CD8-positive, alpha-beta memory T cell (primary cell): ENCODE measurements at regions not wholly inside any gene's neighbourhood (a gene's known extent, or its start where the extent isn't known, plus 50 kb on each side); places are given as distances from the start of the nearest gene placed in this dataset.

Experiments
- CTCF ChIA-PET: fragments of 350-600 bp; sonication (Branson Sonifier 250); formaldehyde crosslinking; loops from one replicate; lab custom pipeline; 2021; ENCODE audit warnings: antibody characterized with exemption; lab: Charles Lee
- POLR2A ChIA-PET: fragments of 350-600 bp; sonication (Branson Sonifier 250); formaldehyde crosslinking; loops from one replicate; lab custom pipeline; 2021; ENCODE audit warnings: antibody characterized with exemption; lab: Charles Lee
- DNase-seq, 5 donors: peaks; one replicate each; pipeline versions ENCODE4 v3.0.0 to v3.0.0-alpha.2; 2020 to 2022; ENCODE audit warnings: mixed read lengths in 1 of 5
- H3K27ac ChIP-seq: one replicate; pipeline ENCODE4 v1.7.0; 2013; ENCODE audit warnings: low read depth, mild to moderate bottlenecking, low read length, moderate library complexity
- H3K27me3 ChIP-seq: 2 replicates; pipeline ENCODE4 v1.7.0; 2013; ENCODE audit warnings: low read length, mild to moderate bottlenecking; ENCODE audit not compliant: insufficient read depth, poor library complexity, severe bottlenecking
- H3K36me3 ChIP-seq: 2 replicates; pipeline ENCODE4 v1.7.0; 2013; ENCODE audit warnings: mild to moderate bottlenecking, low read length, moderate library complexity; ENCODE audit not compliant: insufficient read depth
- H3K4me1 ChIP-seq: 2 replicates; pipeline ENCODE4 v1.7.0; 2013; ENCODE audit warnings: mild to moderate bottlenecking, low read length, moderate library complexity; ENCODE audit not compliant: insufficient read depth
- H3K4me3 ChIP-seq: 2 replicates; pipeline ENCODE4 v1.7.0; 2013; ENCODE audit warnings: mild to moderate bottlenecking, low read length
- H3K9me3 ChIP-seq: 2 replicates; pipeline ENCODE4 v1.7.0; 2013; ENCODE audit warnings: mild to moderate bottlenecking, low read length
- H3K27ac Mint-ChIP-seq, 8 donors: one replicate each; pipeline ENCODE4 v1.8.0; 2020 to 2021; ENCODE audit warnings: mixed read lengths in 8 of 8, mild to moderate bottlenecking in 6 of 8, inconsistent platforms in 3 of 8, moderate library complexity in 3 of 8
- H3K27me3 Mint-ChIP-seq, 2 donors: one replicate each; pipeline ENCODE4 v1.8.0; 2020 to 2021; ENCODE audit warnings: mixed read lengths in 2 of 2, mild to moderate bottlenecking in 1 of 2, moderate library complexity in 1 of 2
- H3K36me3 Mint-ChIP-seq, 3 donors: one replicate each; pipeline ENCODE4 v1.8.0; 2020 to 2021; ENCODE audit warnings: mixed read lengths in 3 of 3, inconsistent platforms in 1 of 3, mild to moderate bottlenecking in 1 of 3
- H3K4me1 Mint-ChIP-seq, 3 donors: one replicate each; pipeline ENCODE4 v1.8.0; 2020 to 2021; ENCODE audit warnings: mixed read lengths in 3 of 3, inconsistent platforms in 1 of 3, mild to moderate bottlenecking in 1 of 3
- H3K4me3 Mint-ChIP-seq, 7 donors: one replicate each; pipeline ENCODE4 v1.8.0; 2020 to 2021; ENCODE audit warnings: mixed read lengths in 7 of 7, mild to moderate bottlenecking in 6 of 7, moderate library complexity in 4 of 7, inconsistent platforms in 2 of 7
- H3K9me3 Mint-ChIP-seq, 5 donors: one replicate each; pipeline ENCODE4 v1.8.0; 2020 to 2022; ENCODE audit warnings: mixed read lengths in 5 of 5, mild to moderate bottlenecking in 3 of 5, moderate library complexity in 2 of 5, inconsistent platforms in 1 of 5

GRCh38 chr1:117796226-117796625 lies 133.2 kb downstream of the GDAP2 start:
- Mint-ChIP-seq H3K36me3 (no peaks in the 10 kb centered on the region), H3K4me3 (no peak overlapping the region), H3K27ac (no peak overlapping the region), H3K9me3 (no peaks in the 10 kb centered on the region), H3K27me3 (peaks cover 6 to 38% of the 10 kb centered on the region in 2 donors), H3K4me1 (no peaks in the 10 kb centered on the region)
- H3K9me3 ChIP-seq: no peaks in the 10 kb centered on the region
- H3K4me3 ChIP-seq: no peak overlapping the region
- no peak for DNase-seq
- no peak overlapping the region for H3K27ac ChIP-seq
- no peaks in the 10 kb centered on the region for H3K36me3 ChIP-seq
- ChIA-PET CTCF (no interaction called here), POLR2A (no interaction called here)
- H3K27me3 ChIP-seq: no peaks in the 10 kb centered on the region
- no peaks in the 10 kb centered on the region for H3K4me1 ChIP-seq

- Histone ChIP-seq H3K9me3 (no peaks in the 10 kb centered on the region), H3K27me3 (no peaks in the 10 kb centered on the region), H3K4me3 (no peak overlapping the region), H3K27ac (no peak overlapping the region), H3K36me3 (no peaks in the 10 kb centered on the region), H3K4me1 (no peaks in the 10 kb centered on the region)
- H3K27me3 Mint-ChIP-seq: peaks cover 4 to 41% of the 10 kb centered on the region in 2 donors
- no peak overlapping the region for H3K4me3 Mint-ChIP-seq
- no peak for DNase-seq
- H3K4me1 Mint-ChIP-seq: no peaks in the 10 kb centered on the region
- no peaks in the 10 kb centered on the region for H3K9me3 Mint-ChIP-seq
- CTCF ChIA-PET: no interaction called here
- no peak overlapping the region for H3K27ac Mint-ChIP-seq
- POLR2A ChIA-PET: no interaction called here
- H3K36me3 Mint-ChIP-seq: no peaks in the 10 kb centered on the region
These were observed 130.9 kb downstream of the GDAP2 start for GRCh38 chr1:117798550-117798949.

GRCh38 chr1:117802531-117803257 lies 126.7 kb downstream of the GDAP2 start:
- no peaks in the 10 kb centered on the region for H3K9me3 ChIP-seq
- no peaks in the 10 kb centered on the region for H3K36me3 ChIP-seq
- no peaks in the 10 kb centered on the region for H3K4me1 ChIP-seq
- POLR2A ChIA-PET: no interaction called here
- DNase-seq: no peak
- H3K4me3 ChIP-seq: no peak overlapping the region
- H3K9me3 Mint-ChIP-seq: peaks cover 0 to 2% (median 0%) of the 10 kb centered on the region in 5 donors
- no peaks in the 10 kb centered on the region for H3K4me1 Mint-ChIP-seq
- H3K4me3 Mint-ChIP-seq: no peak overlapping the region
- H3K27me3 ChIP-seq: no peaks in the 10 kb centered on the region
- no peak overlapping the region for H3K27ac ChIP-seq
- no peaks in the 10 kb centered on the region for H3K36me3 Mint-ChIP-seq
- CTCF ChIA-PET: no interaction called here
- H3K27ac Mint-ChIP-seq: no peak overlapping the region
- peaks cover 10 to 54% of the 10 kb centered on the region in 2 donors for H3K27me3 Mint-ChIP-seq

GRCh38 chr1:117803318-117803717 lies 126.1 kb downstream of the GDAP2 start:
- H3K4me3 Mint-ChIP-seq: no peak overlapping the region
- Histone ChIP-seq H3K27me3 (no peaks in the 10 kb centered on the region), H3K9me3 (no peaks in the 10 kb centered on the region), H3K36me3 (no peaks in the 10 kb centered on the region), H3K27ac (no peak overlapping the region), H3K4me3 (no peak overlapping the region), H3K4me1 (no peaks in the 10 kb centered on the region)
- H3K27me3 Mint-ChIP-seq: peaks cover 10 to 54% of the 10 kb centered on the region in 2 donors
- H3K9me3 Mint-ChIP-seq: peaks cover 0 to 2% (median 0%) of the 10 kb centered on the region in 5 donors
- no peaks in the 10 kb centered on the region for H3K36me3 Mint-ChIP-seq
- POLR2A ChIA-PET: no interaction called here
- CTCF ChIA-PET: no interaction called here
- no peak for DNase-seq
- H3K4me1 Mint-ChIP-seq: no peaks in the 10 kb centered on the region
- H3K27ac Mint-ChIP-seq: no peak overlapping the region

GRCh38 chr1:117809764-117810163 lies 119.7 kb downstream of the GDAP2 start:
- Mint-ChIP-seq H3K4me1 (no peaks in the 10 kb centered on the region), H3K36me3 (no peaks in the 10 kb centered on the region), H3K27me3 (peaks cover 10 to 17% of the 10 kb centered on the region in 2 donors), H3K4me3 (no peak overlapping the region), H3K9me3 (peaks cover 0 to 2% (median 0%) of the 10 kb centered on the region in 5 donors), H3K27ac (no peak overlapping the region)
- no peaks in the 10 kb centered on the region for H3K4me1 ChIP-seq
- no peaks in the 10 kb centered on the region for H3K36me3 ChIP-seq
- POLR2A ChIA-PET: no interaction called here
- no peak for DNase-seq
- H3K27me3 ChIP-seq: no peaks in the 10 kb centered on the region
- no peak overlapping the region for H3K4me3 ChIP-seq
- CTCF ChIA-PET: no interaction called here
- no peak overlapping the region for H3K27ac ChIP-seq
- H3K9me3 ChIP-seq: no peaks in the 10 kb centered on the region

GRCh38 chr1:117810553-117810952 lies 118.9 kb downstream of the GDAP2 start:
- no peaks in the 10 kb centered on the region for H3K36me3 ChIP-seq
- Mint-ChIP-seq H3K36me3 (no peaks in the 10 kb centered on the region), H3K4me1 (no peaks in the 10 kb centered on the region), H3K9me3 (peaks cover 0 to 2% (median 0%) of the 10 kb centered on the region in 5 donors), H3K27ac (no peak overlapping the region), H3K27me3 (peaks cover 10% of the 10 kb centered on the region in 2 donors), H3K4me3 (no peak overlapping the region)
- no peak for DNase-seq
- H3K4me3 ChIP-seq: no peak overlapping the region
- ChIA-PET POLR2A (no interaction called here), CTCF (no interaction called here)
- H3K9me3 ChIP-seq: no peaks in the 10 kb centered on the region
- H3K27ac ChIP-seq: no peak overlapping the region
- H3K4me1 ChIP-seq: no peaks in the 10 kb centered on the region
- H3K27me3 ChIP-seq: no peaks in the 10 kb centered on the region

GRCh38 chr1:117812869-117813511 lies 116.4 kb downstream of the GDAP2 start:
- Histone ChIP-seq H3K4me1 (no peaks in the 10 kb centered on the region), H3K9me3 (no peaks in the 10 kb centered on the region), H3K27ac (no peak overlapping the region), H3K27me3 (no peaks in the 10 kb centered on the region), H3K36me3 (no peaks in the 10 kb centered on the region), H3K4me3 (no peak overlapping the region)
- Mint-ChIP-seq H3K9me3 (no peaks in the 10 kb centered on the region), H3K27me3 (peaks cover 0 to 5% of the 10 kb centered on the region in 2 donors), H3K36me3 (no peaks in the 10 kb centered on the region), H3K27ac (peak overlapping the region in 1 of 8 donors; percentile 6), H3K4me3 (no peak overlapping the region), H3K4me1 (no peaks in the 10 kb centered on the region)
- ChIA-PET POLR2A (no interaction called here), CTCF (no interaction called here)
- DNase-seq: no peak
